ENCODE measurements at regions not wholly inside any gene's neighbourhood (a gene's known extent, or its start where the extent isn't known, plus 50 kb on each side); places are given as distances from the start of the nearest gene placed in this dataset.
"Not testable (repeated sequence)": the region's sequence is repeated elsewhere in the genome, so short reads cannot be mapped to it uniquely, and the experiment has no call there.

- Mint-ChIP-seq H3K4me1 (ENCODE audit: insufficient read depth, unreplicated experiment) (no peaks in the 10 kb centered on the region), H3K27ac (ENCODE audit: low read depth, unreplicated experiment) (no peak overlapping the region), H3K36me3 (ENCODE audit: insufficient read depth, unreplicated experiment) (no peaks in the 10 kb centered on the region), H3K27me3 (ENCODE audit: insufficient read depth, unreplicated experiment) (peaks cover 23% of the 10 kb centered on the region), H3K9me3 (ENCODE audit: unreplicated experiment) (no peaks in the 10 kb centered on the region), H3K4me3 (ENCODE audit: unreplicated experiment) (no peak overlapping the region)
- intact Hi-C loops (cut with micrococcal nuclease), result no loop called here
- no peak for DNase-seq (ENCODE audit: unreplicated experiment)
- POLR2A ChIA-PET, result no interaction called here
- CTCF ChIA-PET, result interaction anchor here (1.1 kb wide), 1 partner anchor 13 kb away, joined by 3 read pairs; no protein-coding TSS in a partner anchor
- BruUV-seq (replicated peaks), result no TSS peak
- TF ChIP-seq CTCF (IDR thresholded peaks at IDR 0.05; ENCODE audit: unreplicated experiment), result no peak
Observed at GRCh38 chr9:85478847-85479246, 262.9 kb downstream of the AGTPBP1 start.

- DNase-seq (ENCODE audit: unreplicated experiment); H3K27ac Mint-ChIP-seq (ENCODE audit: low read depth, unreplicated experiment); POLR2A ChIA-PET; H3K36me3 Mint-ChIP-seq (ENCODE audit: insufficient read depth, unreplicated experiment); intact Hi-C loops (cut with micrococcal nuclease); H3K4me1 Mint-ChIP-seq (ENCODE audit: insufficient read depth, unreplicated experiment); CTCF ChIA-PET; H3K9me3 Mint-ChIP-seq (ENCODE audit: unreplicated experiment); BruUV-seq (replicated peaks); H3K4me3 Mint-ChIP-seq (ENCODE audit: unreplicated experiment): not testable (repeated sequence)
- H3K27me3 Mint-ChIP-seq (ENCODE audit: insufficient read depth, unreplicated experiment), result peaks cover 12% of the 10 kb centered on the region
Observed at GRCh38 chr9:85474896-85475295, 266.9 kb downstream of the AGTPBP1 start.

- Mint-ChIP-seq H3K4me1 (ENCODE audit: insufficient read depth, unreplicated experiment) (no peaks in the 10 kb centered on the region), H3K9me3 (ENCODE audit: unreplicated experiment) (no peaks in the 10 kb centered on the region), H3K36me3 (ENCODE audit: insufficient read depth, unreplicated experiment) (no peaks in the 10 kb centered on the region), H3K27me3 (ENCODE audit: insufficient read depth, unreplicated experiment) (no peaks in the 10 kb centered on the region), H3K27ac (ENCODE audit: low read depth, unreplicated experiment) (no peak overlapping the region), H3K4me3 (ENCODE audit: unreplicated experiment) (no peak overlapping the region)
- DNase-seq (ENCODE audit: unreplicated experiment), result no peak
- no peak for TF ChIP-seq CTCF (IDR thresholded peaks at IDR 0.05; ENCODE audit: unreplicated experiment)
- POLR2A ChIA-PET, result no interaction called here
- BruUV-seq (replicated peaks), result no TSS peak
- CTCF ChIA-PET, result no interaction called here
- intact Hi-C loops (cut with micrococcal nuclease), result no loop called here
Observed at GRCh38 chr9:85471791-85472190, 270.0 kb downstream of the AGTPBP1 start.

GRCh38 chr9:85469041-85469440, 272.7 kb downstream of the AGTPBP1 start:
- H3K27ac Mint-ChIP-seq (ENCODE audit: low read depth, unreplicated experiment), result no peak overlapping the region
- no peaks in the 10 kb centered on the region for H3K36me3 Mint-ChIP-seq (ENCODE audit: insufficient read depth, unreplicated experiment)
- ChIA-PET POLR2A (no interaction called here), CTCF (no interaction called here)
- intact Hi-C loops (cut with micrococcal nuclease), result no loop called here
- no TSS peak for BruUV-seq (replicated peaks)
- H3K27me3 Mint-ChIP-seq (ENCODE audit: insufficient read depth, unreplicated experiment), result no peaks in the 10 kb centered on the region
- H3K9me3 Mint-ChIP-seq (ENCODE audit: unreplicated experiment), result peaks cover 5% of the 10 kb centered on the region
- no peak overlapping the region for H3K4me3 Mint-ChIP-seq (ENCODE audit: unreplicated experiment)
- H3K4me1 Mint-ChIP-seq (ENCODE audit: insufficient read depth, unreplicated experiment), result no peaks in the 10 kb centered on the region
- no peak for DNase-seq (ENCODE audit: unreplicated experiment)
- TF ChIP-seq CTCF (IDR thresholded peaks at IDR 0.05; ENCODE audit: unreplicated experiment), result no peak

GRCh38 chr9:85466834-85467233, 274.9 kb downstream of the AGTPBP1 start:
- intact Hi-C loops (cut with micrococcal nuclease), result no loop called here

GRCh38 chr9:85458114-85458864, 283.5 kb downstream of the AGTPBP1 start:
- BruUV-seq (replicated peaks); POLR2A ChIA-PET; DNase-seq (ENCODE audit: unreplicated experiment); H3K36me3 Mint-ChIP-seq (ENCODE audit: insufficient read depth, unreplicated experiment); H3K4me1 Mint-ChIP-seq (ENCODE audit: insufficient read depth, unreplicated experiment); H3K9me3 Mint-ChIP-seq (ENCODE audit: unreplicated experiment); H3K27ac Mint-ChIP-seq (ENCODE audit: low read depth, unreplicated experiment); H3K4me3 Mint-ChIP-seq (ENCODE audit: unreplicated experiment); CTCF ChIA-PET; intact Hi-C loops (cut with micrococcal nuclease); H3K27me3 Mint-ChIP-seq (ENCODE audit: insufficient read depth, unreplicated experiment): not testable (repeated sequence)

More at GRCh38 chr9:85466834-85467233, 274.9 kb downstream of the AGTPBP1 start:
- Mint-ChIP-seq H3K9me3 (ENCODE audit: unreplicated experiment) (peaks cover 5% of the 10 kb centered on the region), H3K4me3 (ENCODE audit: unreplicated experiment) (no peak overlapping the region), H3K4me1 (ENCODE audit: insufficient read depth, unreplicated experiment) (peaks cover 6% of the 10 kb centered on the region), H3K36me3 (ENCODE audit: insufficient read depth, unreplicated experiment) (no peaks in the 10 kb centered on the region), H3K27ac (ENCODE audit: low read depth, unreplicated experiment) (no peak overlapping the region), H3K27me3 (ENCODE audit: insufficient read depth, unreplicated experiment) (no peaks in the 10 kb centered on the region)
- TF ChIP-seq CTCF (IDR thresholded peaks at IDR 0.05; ENCODE audit: unreplicated experiment), result no peak
- no TSS peak for BruUV-seq (replicated peaks)
- POLR2A ChIA-PET, result interaction anchor here (0.7 kb wide), 1 partner anchor 9 kb away, joined by 3 read pairs; no protein-coding TSS in a partner anchor
- CTCF ChIA-PET, result no interaction called here
- no peak for DNase-seq (ENCODE audit: unreplicated experiment)

Data from MCF 10A (cell line).